Stimulated activated CD4-positive, alpha-beta T cell treated with anti-CD3 and anti-CD28 coated beads, Interleukin-2, amount 100 ng/mL, for 24 hours (primary cell): ENCODE measurements at regions not wholly inside any gene's neighbourhood (a gene's known extent, or its start where the extent isn't known, plus 50 kb on each side); places are given as distances from the start of the nearest gene placed in this dataset.

Experiments used
- DNase-seq, 2 donors: peaks; one replicate each; pipeline ENCODE4 v3.0.0-alpha.2; 2020

DNA sequence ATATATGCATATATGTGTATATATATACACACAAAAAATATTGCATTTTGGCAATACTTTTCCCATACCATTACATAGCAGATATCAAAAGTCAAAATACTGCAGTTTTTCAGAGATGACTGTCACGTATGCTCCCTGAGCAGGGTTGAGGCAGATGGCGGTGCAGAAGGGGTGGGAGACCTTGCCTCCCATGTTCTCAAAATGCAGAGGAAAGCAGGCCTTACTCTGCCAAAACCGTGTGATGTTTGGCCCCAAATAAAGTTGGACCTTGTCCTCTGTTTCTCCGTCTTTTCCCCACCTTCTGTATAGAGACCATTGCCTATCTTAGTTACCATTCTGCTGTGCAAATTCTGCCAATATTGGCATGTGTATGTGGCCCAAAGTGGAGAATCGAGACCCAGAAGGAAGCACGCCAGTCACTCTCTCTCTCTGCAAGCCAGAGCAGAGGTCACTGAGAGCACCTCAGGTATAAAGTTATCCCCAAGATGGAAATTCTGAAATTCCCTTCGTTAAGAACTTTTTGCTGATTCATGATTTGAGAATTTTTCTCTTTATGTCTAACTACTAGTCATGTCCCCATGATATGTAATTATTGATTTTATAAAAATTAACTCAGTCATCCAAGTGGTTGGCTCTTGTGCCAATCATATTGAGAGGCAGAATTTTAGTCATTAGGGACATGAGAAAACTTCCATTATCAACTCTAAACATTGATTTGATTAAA is 898.8 kb downstream of the EPHA4 start:
- no peak for DNase-seq

DNA sequence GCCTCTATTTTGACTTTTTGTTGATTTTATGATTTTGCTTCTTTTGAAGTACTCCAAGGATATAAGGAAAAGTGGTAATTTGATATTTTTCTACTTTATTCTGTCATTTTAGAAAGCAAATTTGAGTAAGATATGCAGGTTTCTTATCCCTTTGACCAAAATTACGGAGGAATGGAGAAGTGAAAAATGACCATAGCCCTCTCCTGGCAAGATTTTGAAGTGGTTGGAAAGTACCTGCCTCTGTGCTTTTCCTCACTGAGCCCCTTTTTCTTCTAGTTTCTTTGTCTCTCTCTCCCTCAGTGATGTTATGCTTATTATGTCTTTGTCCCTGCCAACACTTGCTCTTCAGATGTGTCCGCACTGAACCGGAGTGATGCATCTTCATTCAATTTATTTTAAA is 898.1 kb downstream of the EPHA4 start:
- DNase-seq = no peak

DNA sequence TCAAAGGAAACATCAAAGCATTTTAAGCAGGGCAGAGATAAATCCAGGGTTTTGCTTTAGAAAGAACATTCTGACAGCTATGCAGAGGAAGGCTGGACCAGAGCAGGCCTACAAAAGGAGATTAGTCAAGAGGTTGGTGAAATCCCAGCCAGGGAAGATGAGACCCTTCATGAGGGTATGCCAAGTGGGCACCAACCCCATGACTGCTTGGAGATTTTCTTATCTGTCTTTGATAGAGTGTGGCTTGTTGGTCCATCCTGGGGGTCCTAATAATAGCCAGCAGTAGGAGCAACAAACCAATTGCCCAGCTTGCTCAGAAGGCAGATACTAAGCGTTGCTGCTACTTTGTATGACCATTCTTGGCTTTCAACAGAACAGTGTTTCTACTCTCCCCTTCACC is 895.4 kb downstream of the EPHA4 start:
- DNase-seq = no peak

DNA sequence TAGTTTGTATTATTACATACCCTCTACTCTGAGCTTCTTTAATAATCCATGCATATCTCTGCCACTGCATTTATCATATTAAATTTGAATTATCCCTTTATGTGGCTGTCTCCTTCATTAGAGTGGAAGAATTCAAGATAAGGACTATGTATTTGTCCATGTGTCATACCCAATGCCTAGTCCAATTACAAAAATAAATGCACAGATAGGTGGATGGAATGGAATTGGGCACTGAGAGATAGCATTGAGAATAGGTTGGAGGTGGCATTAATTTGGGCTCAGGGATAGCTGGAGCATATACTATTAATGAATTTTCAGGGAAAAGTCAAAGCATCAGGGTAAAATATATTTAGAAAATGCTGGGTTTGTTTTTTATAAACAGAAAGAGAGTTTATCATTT is 893.2 kb downstream of the EPHA4 start:
- DNase-seq = no peak

DNA sequence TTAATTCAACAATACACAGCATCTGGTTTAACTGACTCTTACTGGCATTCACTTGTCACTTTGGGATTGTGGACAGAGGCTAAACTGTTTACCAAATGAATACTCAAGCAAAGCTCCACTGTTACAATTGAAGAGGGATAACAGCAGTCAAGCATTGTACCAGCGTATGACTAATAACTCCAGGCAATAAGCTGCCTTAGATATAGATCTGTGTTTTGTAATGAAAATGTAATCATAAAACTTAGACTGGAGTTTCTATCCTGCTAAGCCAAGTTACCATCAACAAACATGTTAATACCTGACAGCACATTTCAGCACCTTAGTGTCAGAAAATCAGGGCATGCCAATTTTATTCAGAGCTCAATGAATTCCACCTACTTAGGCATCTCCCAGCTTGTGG is 889.5 kb downstream of the EPHA4 start:
- DNase-seq = no peak

DNA sequence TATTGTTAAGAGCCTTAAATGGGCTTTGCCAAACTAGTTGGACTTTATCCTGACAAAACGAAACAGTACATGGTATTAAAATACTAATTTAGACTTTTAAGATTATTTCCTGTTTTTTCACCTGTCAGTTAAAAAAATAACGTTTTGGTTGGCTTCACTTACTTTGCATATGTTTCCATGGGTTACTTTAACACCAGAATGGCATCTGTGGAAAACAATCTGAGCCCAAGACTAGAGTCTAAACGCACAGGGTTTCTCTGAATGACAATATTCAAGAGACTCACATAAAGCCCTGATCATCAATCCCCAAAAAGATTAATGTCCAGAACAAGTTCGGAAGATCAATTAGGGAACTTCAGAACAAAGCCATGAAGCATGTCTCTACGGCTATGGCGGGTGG is 888.0 kb downstream of the EPHA4 start:
- DNase-seq = no peak

DNA sequence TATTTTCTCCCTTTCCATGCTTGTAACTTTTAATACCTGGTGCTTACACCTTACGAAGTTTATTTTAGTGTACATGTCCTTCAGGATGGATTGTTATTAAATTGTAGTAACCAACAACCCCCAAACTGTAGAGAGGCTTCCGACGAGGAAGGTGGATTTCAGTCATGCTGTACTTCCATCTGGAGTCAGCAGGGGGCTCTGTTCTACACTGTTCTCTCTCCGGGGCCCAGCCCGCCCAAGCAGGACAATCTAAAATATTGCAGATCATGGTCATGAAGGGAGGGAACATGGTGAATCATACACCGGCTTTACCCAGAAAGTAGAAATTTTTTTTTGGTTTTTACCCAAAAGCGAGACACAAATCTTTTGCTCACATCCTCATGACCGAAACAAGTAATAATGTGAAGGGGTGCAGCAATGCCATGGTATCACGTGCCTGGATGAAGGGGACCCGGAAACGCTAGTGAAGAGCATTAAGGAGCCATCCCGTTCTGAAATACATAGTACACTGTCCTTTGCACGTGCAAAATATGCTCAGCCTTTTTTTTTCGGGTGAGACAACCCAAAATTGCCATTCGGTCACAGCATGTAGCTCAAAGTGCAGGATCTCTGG is 884.8 kb downstream of the EPHA4 start:
- peak; percentile 65 to 72 for DNase-seq

DNA sequence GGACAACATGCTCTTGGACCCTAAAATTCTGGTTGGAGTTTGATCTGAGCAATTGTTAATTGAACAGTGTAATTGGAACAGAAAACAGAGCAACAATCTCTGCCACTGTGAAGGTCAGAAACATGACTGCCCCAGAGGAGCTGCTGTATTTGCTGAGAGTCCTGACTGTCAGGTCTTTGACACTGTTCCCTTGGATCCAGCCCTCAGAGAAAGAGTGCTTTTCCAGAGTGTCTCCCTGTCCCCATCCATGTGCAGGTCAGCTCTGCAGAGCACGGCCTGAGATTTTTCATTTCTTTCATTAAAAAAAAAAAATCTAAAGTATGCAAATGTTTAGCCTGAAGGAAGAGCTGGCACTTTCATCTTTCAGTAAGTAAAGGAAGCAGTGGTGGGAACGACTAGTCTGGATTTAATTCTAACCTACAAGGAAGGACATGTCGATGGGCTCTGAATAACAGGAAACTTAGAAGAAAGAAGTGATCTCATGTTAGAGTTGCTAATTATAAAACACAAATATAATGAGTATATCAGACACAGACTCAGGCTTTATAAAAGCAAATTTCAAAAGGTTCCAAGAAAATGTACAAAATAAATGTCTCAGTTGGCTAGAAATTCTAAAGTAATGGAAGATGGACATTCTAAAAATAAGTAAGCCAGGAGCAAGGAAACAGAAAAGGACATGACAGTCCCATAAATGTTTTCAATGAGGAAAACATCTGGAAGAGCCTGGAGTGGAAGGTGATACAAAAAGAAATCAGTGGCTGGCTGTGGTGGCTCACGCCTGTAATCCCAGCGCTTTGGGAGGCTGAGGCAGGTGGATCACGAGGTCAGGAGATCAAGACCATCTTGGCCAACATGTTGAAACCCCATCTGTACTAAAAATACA is 876.5 kb downstream of the EPHA4 start:
- no peak for DNase-seq

DNA sequence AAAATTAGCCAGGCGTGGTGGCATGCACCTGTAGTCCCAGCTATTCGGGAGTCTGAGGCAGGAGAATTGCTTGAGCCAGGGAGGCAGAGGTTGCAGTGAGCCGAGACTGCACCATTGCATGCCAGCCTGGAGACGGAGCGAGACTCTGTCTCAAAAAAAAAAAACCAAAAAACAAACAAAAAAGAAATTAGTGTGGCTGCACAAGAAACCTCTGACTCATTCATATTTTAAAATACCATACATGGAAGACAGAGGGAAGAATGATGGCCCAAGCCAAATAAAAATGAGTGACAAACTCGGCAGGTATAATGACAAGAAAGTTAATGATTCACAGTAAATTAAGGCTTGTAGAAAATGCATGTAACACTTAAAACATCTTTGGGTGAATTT is 875.8 kb downstream of the EPHA4 start:
- DNase-seq = no peak

DNA sequence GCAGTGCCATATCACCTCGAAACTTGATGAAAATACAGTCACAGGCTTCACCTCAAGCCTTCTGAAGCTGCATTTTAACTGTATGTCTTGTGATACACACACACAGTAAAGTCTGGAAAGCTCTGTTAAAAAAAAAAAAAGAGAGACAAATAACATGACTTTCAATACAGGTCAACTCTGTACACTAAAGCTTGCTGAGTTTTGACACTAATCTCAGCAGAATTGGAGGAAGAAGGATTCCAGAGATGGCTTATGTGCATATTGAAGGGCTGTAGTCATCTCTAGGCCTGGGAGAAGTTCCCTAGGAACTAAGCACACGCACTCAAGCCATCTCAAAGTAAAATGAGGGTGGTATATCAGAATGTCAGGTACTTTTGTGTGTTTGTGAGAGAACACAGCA is 875.1 kb downstream of the EPHA4 start:
- no peak for DNase-seq

DNA sequence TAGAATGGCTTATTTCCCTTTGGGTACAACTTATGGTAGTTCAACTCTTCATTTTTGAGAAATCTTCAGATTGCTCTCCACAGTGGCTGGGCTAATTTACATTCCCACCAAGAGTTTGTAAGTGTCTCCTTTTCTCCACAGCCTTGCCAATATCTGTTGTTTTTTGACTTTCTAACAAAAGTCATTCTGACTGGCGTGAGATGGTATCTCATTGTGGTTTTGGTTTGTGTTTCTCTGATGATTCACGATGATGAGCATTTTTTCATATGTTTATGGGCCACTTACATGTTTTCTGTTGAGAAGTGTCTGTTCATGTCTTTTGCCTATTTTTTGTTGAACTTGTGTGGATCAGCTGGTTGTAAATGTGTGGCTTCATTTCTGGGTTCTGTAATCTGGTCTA is 871.0 kb downstream of the EPHA4 start:
- no peak for DNase-seq

DNA sequence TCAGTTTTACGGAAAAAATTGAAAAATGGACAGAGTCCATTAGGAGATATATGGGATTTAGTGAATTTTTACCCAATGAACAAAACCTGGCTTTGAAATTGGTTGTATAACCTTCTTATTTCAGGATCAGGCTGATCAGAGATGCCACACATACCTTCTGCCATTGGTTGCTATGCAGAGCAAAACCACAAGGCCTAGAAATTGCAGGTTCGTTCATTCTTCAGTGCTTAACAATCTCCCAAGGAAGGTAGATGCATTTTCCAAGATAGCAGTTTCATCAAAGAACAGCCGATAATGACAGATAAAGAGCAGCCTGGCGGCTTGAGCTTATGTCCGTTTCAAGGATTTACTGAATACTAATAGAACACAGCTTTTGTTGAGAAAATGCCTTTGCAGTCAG is 868.8 kb downstream of the EPHA4 start:
- DNase-seq = no peak

DNA sequence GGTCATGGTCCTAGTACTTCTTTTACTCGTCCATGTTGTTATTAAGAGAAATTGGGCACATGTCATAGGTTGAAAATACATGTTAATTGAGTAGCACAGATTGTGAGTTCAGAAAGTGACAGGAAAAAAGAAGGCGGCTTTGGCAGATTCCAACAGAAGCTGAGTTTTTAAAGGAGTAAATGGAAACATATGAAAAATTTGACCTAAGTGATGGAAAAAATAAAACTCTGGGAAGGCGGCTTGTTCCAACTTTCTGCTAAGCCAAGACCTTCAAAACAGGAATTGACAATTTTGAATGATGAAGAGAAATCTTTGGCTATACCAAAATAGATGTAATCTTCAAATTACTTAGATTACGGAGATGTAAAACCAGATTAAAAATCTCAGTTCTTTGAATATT is 868.0 kb downstream of the EPHA4 start:
- no peak for DNase-seq

DNA sequence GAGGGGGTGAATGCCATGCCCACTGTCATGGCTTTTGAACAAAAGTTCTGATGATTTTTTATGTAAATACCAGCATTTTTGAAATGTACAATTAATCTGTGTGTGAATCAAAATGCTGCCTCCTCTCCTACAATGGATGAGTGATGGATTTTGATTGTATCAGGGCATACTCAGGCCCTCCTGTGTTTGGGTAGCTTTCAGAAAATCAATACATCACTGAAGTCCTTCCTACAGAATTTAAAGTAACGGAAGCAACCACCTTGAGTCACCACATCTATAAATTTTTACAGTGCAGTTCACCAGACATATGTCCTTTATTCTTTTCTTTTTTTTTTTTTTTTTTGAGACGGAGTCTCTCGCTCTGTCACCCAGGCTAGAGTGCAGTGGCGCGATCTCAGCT is 867.3 kb downstream of the EPHA4 start:
- DNase-seq = no peak

DNA sequence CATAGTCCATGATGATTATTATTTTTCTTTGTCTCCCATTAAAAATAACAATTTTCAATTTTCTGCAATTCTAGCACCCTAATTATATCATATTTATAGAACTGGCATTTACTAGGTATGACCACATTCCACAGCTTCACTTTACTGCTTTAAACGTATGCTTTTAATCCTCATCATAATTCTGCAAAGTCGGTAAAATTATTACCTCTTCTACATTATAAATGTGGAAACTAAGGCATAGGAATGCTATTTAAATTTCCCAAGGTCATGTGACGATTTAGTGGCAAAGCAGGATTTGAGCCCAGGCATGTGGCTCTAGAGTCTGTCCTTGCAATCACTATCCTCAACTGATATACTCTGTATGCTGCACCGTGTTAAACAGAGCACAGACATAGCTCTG is 866.4 kb downstream of the EPHA4 start:
- no peak for DNase-seq

DNA sequence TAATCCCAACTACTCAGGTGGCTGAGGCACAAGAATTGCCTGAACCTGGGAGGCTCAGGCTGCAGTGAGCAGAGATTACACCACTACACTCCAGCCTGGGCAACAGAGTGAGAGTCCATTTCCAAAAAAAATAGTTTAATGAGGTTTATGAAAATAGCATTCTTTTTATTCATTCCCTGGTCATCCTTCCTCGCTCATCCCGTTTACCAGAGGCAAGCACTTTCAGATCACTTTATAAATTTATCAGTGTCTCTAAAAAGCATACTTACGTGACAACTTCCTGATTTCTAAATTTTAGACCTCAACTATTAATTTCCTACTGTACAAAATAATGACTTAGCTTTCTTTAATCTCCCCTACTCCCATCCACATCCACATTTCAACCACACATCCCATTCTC is 864.8 kb downstream of the EPHA4 start:
- no peak for DNase-seq

DNA sequence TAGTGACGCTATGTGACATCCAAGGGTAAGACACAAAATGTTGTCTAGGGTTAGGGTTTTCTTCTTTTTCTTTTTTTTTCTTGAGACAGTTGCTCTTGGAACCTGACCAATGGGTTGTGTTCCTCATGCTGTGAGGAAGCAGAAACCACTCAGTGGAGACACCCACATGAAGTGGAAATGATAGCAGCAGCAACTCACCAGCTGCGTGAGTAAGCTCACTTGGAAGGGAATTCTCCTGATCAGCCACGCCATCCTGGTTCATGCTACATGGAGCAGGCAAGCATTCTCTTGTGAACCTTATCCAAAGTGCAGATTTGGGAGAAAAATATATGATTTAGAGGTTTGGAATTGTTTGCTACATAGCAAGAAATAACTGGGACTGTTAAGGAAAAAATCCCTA is 863.7 kb downstream of the EPHA4 start:
- no peak for DNase-seq

DNA sequence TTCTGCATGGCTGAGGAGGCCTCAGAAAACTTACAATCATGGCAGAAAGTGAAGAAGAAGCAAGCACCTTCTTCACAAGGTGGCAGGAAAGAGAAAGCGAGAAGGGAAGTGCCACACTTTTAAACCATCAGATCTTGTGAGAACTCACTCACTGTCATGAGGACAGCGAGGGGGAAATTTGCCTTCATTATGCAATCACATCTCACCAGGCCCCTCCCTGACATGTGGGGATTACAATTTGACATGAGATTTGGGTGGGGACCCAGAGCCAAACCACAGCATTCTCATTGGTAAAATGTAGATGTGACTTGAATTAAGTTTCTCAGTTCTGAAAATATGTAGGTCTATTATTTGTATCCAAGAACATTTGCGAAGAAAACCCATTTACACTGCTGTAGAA is 854.8 kb downstream of the EPHA4 start:
- DNase-seq = no peak

DNA sequence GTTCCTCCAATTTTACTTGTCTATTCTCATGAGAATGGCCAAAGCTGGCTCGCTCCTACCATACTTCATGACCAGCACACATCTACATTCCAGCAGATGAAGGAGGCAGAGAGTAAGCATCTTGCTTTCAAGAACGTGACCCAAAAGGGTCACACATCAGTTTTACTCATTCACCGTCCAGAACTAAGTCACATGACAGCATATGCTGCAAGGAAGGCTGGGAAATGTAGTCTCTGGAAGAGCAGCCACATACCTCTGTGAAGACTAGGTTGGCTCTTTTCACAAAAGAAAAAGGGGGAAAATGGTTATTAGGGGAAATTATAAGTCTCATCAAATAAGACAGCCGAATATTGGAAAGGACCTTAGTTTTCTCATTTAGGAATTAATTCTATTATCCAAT is 835.3 kb downstream of the EPHA4 start:
- no peak for DNase-seq

DNA sequence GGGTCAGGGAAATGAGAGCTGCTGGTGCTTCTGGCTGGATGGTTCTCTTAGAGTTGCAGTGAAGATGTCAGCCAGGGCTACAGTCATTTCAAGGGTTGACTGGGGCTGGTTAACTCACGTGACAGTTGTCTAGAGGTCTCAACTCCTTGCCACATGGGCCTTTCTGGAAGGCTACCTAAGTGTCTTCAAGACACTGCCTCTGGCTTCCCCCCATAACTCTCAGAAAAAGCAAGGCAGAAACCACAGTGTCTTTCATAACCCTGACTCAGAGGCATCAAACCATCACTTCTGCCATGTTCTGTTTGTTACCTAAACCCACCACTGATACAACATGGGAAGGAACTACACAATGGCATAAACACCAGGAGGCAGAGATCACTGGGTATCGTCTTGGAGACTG is 828.9 kb downstream of the EPHA4 start:
- DNase-seq = no peak

DNA sequence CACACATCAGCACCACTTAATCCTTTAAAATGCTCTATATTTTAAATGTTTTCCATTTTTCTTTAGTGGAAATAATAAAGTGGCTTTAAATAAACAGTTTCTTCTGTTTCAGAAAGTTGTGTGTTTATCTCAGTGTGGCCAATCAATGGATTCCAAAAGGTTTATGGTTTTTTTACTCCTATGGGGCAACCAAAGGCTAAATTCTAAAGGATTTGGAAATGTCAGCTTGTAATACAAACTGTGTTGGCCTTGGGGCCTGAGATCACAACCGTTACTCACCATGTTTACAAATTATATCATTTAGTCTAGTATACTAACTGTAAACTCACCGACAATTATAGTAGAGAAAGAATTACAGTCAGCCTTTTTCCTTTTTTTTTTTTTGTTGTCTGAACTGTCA is 827.2 kb downstream of the EPHA4 start:
- DNase-seq = no peak

DNA sequence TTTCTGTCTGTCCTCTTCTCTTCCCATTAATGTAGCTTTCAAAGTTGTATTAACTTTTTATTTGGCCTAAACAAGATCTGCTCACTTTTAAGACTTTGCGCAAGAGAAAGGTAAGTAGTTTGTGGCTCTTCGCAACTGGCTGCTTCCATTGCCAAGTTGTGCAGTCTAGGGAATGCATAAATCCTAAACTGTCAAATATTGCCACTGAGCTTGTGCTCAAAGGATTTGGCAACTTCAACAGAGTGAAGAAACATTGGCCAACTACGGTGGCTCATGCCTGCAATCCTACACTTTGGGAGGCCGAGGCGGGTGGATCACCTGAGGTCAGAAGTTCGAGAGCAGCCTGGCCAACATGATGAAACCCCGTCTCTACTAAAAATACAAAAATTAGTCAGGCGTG is 826.4 kb downstream of the EPHA4 start:
- no peak for DNase-seq

DNA sequence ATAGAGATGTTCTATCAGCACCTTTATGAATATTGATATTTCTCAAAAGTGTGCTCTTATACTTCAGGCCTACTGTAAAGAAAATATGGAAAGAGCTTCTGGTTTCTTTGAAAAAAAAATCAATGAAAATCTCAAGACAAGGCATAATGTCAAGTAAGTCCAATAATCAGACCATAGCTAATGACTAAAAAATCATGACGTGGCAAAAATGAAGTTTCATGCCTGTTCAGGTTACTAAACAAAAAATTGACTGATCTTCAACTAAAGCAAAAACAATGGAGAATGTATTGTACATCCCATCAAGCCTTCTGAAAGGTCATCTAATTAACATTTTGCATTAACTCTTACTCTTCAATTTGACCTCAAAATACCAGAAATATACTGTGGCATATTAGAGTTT is 824.4 kb downstream of the EPHA4 start:
- DNase-seq = no peak

DNA sequence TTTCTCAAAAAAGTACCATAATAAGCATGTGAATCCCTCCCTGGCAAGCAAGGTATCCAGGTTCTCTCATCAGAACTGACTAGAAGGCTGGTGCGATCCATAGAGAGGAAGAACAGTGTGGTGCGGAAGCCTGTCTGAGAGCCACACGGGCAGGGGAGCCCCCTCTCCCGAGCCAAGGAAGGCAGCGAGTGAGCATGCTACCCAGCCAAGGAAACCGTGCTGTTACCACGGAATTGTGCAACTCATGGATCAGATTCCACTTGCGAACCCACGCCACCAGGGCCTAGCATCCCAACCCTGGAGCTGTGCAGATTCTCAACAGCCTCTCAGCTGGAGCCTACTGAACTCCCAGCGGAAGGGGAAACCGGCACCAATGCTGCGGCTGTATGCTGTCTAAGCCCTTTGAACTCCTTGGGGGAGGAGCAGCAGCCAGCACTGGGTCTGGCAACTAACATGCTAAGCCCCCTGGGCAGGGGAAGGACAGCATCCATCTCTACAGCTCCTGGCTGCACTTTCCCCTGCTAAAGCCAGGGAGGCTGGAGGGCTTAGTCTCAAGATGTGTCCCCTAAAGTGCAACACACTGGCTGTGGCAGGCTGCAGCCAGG is 823.1 kb downstream of the EPHA4 start:
- DNase-seq = no peak
